DND-41 (cell line): ENCODE measurements at regions not wholly inside any gene's neighbourhood (a gene's known extent, or its start where the extent isn't known, plus 50 kb on each side); places are given as distances from the start of the nearest gene placed in this dataset.

ENCODE experiments used
- ATAC-seq: fragments of 200-7000 bp; cut with Tn5 transposase; 3 replicates; pipeline ENCODE4 v1.9.1; 2021; ENCODE audit warnings: low read depth; ENCODE audit not compliant: insufficient read depth
- DNase-seq: peaks from one replicate; pipeline ENCODE4 v3.0.0-alpha.2; 2020
- H2AFZ ChIP-seq: 2 replicates; pipeline ENCODE4 v1.6.0; 2012; ENCODE audit warnings: low read depth, low read length
- H3K27ac ChIP-seq: 2 replicates; pipeline ENCODE4 v1.5.1; 2012; ENCODE audit warnings: low read length, inconsistent platforms
- H3K27me3 ChIP-seq: fragments of 200-600 bp; sonication (generic); 2 replicates; pipeline ENCODE4 v1.6.0; 2012; ENCODE audit warnings: low read length, mild to moderate bottlenecking, inconsistent platforms; ENCODE audit not compliant: insufficient read depth, poor library complexity
- H3K36me3 ChIP-seq: 2 replicates; pipeline ENCODE4 v1.5.1; 2012; ENCODE audit warnings: low read length, inconsistent platforms; ENCODE audit not compliant: insufficient read depth
- H3K4me1 ChIP-seq: 2 replicates; pipeline ENCODE4 v1.5.1; 2012; ENCODE audit warnings: mild to moderate bottlenecking, low read length; ENCODE audit not compliant: insufficient read depth
- H3K4me2 ChIP-seq: 2 replicates; pipeline ENCODE4 v1.6.0; 2012; ENCODE audit warnings: mild to moderate bottlenecking, moderate library complexity, low read length, inconsistent platforms; ENCODE audit not compliant: insufficient read depth
- H3K4me3 ChIP-seq, 2 experiments: fragments of 200-600 bp in 1 of 2; shearing (Covaris generic) in 1 of 2; 2 replicates each; pipeline ENCODE4 v1.5.1; 2012 to 2016; ENCODE audit warnings: inconsistent platforms in 2 of 2, low read length in 2 of 2, mild to moderate bottlenecking in 2 of 2, low read depth in 1 of 2, moderate library complexity in 1 of 2
- H3K79me2 ChIP-seq: 2 replicates; pipeline ENCODE4 v1.6.0; 2012; ENCODE audit warnings: low read length, inconsistent platforms; ENCODE audit not compliant: insufficient read depth
- H3K9ac ChIP-seq: 2 replicates; pipeline ENCODE4 v1.6.0; 2012; ENCODE audit warnings: low read depth, mild to moderate bottlenecking, inconsistent platforms, low read length, moderate library complexity
- H3K9me3 ChIP-seq: 2 replicates; pipeline ENCODE4 v1.5.1; 2012; ENCODE audit warnings: low read length, moderate library complexity, mild to moderate bottlenecking, inconsistent platforms; ENCODE audit not compliant: insufficient read depth, severe bottlenecking
- H4K20me1 ChIP-seq: 2 replicates; pipeline ENCODE4 v1.6.0; 2012; ENCODE audit warnings: low read length; ENCODE audit not compliant: insufficient read depth
- EZH2 ChIP-seq: IDR thresholded peaks from 3 replicates; pipeline ENCODE4 v1.6.1; 2012; ENCODE audit warnings: borderline replicate concordance, low read depth, mild to moderate bottlenecking, moderate library complexity, low read length, inconsistent platforms; ENCODE audit not compliant: severe bottlenecking
- TF ChIP-seq, protein P1 (sequence below): IDR thresholded peaks from 2 replicates; pipeline ENCODE4 v1.5.1; 2012; ENCODE audit warnings: borderline replicate concordance, low read length, moderate library complexity, mild to moderate bottlenecking; ENCODE audit not compliant: poor library complexity, severe bottlenecking; ENCODE audit errors: extremely low read depth

DNA sequence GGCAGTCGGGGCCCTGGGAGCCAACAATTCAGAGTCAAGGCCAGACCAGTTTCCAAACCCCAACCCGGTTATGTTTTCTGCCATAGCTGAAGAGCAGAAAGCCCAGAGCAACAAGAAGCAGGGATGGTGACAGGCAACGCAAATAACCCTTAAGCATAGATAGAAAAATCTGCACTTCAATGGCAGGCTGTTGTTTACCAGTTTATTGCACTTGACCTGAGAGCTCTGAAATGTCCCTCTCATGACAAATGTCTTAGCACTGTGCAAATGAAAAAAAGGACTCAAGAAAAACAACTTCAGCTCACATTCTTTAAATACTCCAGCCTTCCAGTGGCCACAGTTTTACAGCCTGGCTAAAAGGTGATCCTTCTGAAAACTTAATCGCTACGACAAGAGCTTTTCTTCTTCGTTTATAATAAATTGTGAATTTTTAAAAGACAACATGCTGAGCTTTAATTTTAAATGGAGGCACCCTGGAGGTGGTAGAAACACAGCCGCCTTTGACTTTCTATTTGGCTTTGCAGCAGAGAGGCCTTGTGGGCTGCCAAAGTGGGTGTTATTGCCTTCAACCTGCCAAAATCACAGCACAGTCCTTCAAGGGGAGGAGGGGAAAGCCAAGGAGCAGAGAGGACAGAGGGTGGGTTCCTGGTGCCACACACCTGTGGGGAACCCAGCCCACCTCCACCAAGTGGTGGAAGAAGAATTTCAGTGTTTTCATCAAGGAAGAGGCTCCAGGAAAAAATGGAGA lies 289.5 kb upstream of the CDYL start:
- TF ChIP-seq, protein P1, sequence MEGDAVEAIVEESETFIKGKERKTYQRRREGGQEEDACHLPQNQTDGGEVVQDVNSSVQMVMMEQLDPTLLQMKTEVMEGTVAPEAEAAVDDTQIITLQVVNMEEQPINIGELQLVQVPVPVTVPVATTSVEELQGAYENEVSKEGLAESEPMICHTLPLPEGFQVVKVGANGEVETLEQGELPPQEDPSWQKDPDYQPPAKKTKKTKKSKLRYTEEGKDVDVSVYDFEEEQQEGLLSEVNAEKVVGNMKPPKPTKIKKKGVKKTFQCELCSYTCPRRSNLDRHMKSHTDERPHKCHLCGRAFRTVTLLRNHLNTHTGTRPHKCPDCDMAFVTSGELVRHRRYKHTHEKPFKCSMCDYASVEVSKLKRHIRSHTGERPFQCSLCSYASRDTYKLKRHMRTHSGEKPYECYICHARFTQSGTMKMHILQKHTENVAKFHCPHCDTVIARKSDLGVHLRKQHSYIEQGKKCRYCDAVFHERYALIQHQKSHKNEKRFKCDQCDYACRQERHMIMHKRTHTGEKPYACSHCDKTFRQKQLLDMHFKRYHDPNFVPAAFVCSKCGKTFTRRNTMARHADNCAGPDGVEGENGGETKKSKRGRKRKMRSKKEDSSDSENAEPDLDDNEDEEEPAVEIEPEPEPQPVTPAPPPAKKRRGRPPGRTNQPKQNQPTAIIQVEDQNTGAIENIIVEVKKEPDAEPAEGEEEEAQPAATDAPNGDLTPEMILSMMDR, result no peak
- TF ChIP-seq EZH2, result no peak
- no peak overlapping the region for H2AFZ ChIP-seq
- H3K4me2 ChIP-seq, result no peak overlapping the region
- H3K9me3 ChIP-seq, result peaks cover 15% of the 10 kb centered on the region
- H3K36me3 ChIP-seq, result no peaks in the 10 kb centered on the region
- no peaks in the 10 kb centered on the region for H3K4me1 ChIP-seq
- no peaks in the 10 kb centered on the region for H3K79me2 ChIP-seq
- ATAC-seq (no peak), DNase-seq (no peak)
- no peak overlapping the region for H3K4me3 ChIP-seq
- no peak overlapping the region for H3K27ac ChIP-seq
- H3K27me3 ChIP-seq, result no peaks in the 10 kb centered on the region
- H3K9ac ChIP-seq, result no peak overlapping the region
- no peaks in the 10 kb centered on the region for H4K20me1 ChIP-seq

DNA sequence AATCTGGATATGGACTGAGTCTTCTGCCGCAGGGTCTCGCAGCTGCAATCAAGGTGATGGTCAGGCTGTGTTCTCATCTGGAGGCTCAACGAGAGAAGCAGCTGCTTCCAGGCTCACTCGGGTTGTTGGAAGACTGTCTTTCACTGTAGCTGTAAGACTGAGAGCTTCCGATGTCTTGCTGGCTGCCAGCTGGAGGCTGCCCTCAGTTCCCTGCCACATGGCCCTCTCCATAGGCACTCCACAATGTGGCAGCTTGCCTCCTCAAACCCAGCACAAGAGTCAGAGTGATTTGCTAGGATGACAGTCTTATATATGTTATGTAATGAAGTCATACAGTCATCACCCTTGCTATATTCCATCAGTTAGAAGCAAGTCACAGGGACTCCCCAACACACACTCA lies 290.5 kb upstream of the CDYL start:
- TF ChIP-seq, protein P1, result no peak
- no peak for TF ChIP-seq EZH2
- H3K4me1 ChIP-seq, result no peaks in the 10 kb centered on the region
- H3K36me3 ChIP-seq, result no peaks in the 10 kb centered on the region
- no peak overlapping the region for H2AFZ ChIP-seq
- no peaks in the 10 kb centered on the region for H4K20me1 ChIP-seq
- H3K4me2 ChIP-seq, result no peak overlapping the region
- DNase-seq (no peak), ATAC-seq (no peak)
- H3K27ac ChIP-seq, result no peak overlapping the region
- H3K9ac ChIP-seq, result no peak overlapping the region
- H3K79me2 ChIP-seq, result no peaks in the 10 kb centered on the region
- H3K9me3 ChIP-seq, result peaks cover 15% of the 10 kb centered on the region
- no peaks in the 10 kb centered on the region for H3K27me3 ChIP-seq
- H3K4me3 ChIP-seq, result no peak overlapping the region

DNA sequence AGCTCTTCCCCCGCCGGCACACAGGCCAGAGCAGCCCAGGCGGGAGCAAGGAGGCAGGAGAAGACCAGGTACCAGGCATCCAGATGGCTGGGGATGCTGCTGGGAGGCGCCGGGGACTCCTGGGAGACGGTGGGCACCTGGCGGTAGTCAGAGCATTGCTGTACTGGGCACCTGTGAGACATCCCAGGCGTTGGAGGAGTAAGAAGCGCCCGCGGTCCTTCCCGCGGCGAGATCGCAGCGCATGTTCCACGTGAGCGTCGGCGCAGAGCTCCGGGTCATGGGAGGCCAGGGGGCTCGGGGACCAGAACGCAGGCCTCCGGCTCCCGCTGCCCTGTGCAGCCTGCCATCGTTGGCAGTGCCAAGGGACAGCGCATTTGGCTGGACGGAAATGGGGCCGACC lies 293.7 kb upstream of the CDYL start:
- TF ChIP-seq, protein P1, result no peak
- TF ChIP-seq EZH2, result no peak
- Histone ChIP-seq H3K36me3 (no peaks in the 10 kb centered on the region), H3K4me1 (no peaks in the 10 kb centered on the region), H3K9ac (no peak overlapping the region), H3K27me3 (no peaks in the 10 kb centered on the region), H2AFZ (no peak overlapping the region), H3K79me2 (no peaks in the 10 kb centered on the region), H3K4me2 (no peak overlapping the region), H4K20me1 (no peaks in the 10 kb centered on the region), H3K4me3 (no peak overlapping the region), H3K9me3 (peaks cover under 1% of the 10 kb centered on the region), H3K27ac (no peak overlapping the region)
- DNase-seq (no peak), ATAC-seq (no peak)
